Activated CD8-positive, alpha-beta memory T cell treated with anti-CD3 and anti-CD28 coated beads, Interleukin-2, amount 50 U/mL, for 4 hours (primary cell): ENCODE measurements at regions not wholly inside any gene's neighbourhood (a gene's known extent, or its start where the extent isn't known, plus 50 kb on each side); places are given as distances from the start of the nearest gene placed in this dataset.

ENCODE experiments used
- DNase-seq: peaks from one replicate; pipeline ENCODE4 v3.0.0-alpha.2; 2020

DNA sequence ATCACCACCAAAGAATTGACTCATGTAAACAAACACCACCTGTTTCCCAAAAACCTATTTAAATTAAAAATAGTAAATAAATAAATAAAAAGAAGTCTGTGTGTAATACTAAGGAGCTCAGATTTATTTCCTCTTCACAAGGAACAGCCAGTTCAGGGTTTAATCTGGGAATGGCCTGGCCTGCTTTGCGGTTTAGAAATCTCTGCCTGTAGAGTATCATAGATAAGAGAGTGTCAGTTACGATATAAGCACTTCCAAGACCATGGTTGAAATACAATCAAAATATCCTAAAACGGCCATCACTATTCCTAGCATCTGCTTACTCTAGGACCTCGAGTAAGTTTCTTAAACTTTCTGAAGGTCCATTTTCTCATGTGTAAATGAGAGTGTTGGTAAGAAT, 274.4 kb downstream of the PLPP3 start:
- DNase-seq: no peak

- no peak for DNase-seq
These were observed 275.6 kb downstream of the PLPP3 start for GRCh38 chr1:56303805-56304204.

DNA sequence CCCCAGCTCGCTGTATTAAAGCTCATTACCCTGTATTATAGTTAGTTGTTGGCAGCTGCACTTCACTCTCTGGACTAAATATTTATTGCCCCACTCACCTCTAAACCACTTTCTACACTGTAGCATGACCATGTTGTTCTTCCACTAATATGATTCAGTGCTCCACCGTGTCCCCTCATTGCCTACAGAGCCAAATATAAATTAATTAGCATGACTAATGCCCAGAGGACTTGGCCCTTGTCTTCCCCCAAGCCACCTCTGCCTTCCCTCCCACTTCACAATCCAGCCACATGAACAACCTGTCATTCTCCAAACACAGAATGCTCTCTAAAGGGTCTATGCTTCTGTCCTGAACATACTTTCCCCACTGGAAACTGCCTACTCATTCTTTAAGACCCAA, 276.5 kb downstream of the PLPP3 start:
- no peak for DNase-seq

DNA sequence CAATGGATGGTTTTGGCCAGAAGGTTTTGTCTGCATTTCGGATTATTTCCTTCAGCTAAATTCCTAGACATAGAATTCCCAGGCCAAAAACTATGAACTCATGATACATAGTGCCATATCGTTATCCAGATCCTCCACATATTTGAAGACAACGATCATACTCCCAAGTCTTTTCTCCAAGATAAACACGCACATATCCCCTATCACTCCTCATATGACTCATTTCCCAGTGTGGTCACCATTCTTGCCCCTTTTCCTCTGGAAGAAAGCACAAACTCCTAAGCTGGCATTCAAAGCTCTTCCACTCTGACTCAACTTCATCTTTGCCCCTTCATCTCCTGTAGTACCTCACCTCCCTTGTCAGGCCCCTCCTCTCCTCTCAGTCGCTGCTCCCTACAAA, 277.6 kb downstream of the PLPP3 start:
- no peak for DNase-seq

DNA sequence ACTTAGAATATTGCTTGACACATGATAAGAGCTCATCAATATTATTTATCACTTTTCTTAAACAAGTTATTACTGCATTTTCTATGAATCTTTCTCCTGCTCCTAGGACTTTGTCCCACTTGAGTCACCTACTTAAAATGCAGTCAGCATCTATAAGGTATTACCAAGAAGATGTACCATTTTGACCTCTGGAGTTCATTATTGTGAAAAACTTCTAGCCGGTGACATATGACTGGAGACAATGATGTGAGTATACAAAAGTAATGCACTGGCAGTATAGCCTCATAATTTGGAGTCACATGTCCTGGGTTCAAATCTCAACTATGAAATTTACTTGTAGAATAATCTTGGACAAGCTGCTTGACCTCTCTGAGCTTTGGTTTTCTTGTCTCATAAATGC, 278.5 kb downstream of the PLPP3 start:
- no peak for DNase-seq

DNA sequence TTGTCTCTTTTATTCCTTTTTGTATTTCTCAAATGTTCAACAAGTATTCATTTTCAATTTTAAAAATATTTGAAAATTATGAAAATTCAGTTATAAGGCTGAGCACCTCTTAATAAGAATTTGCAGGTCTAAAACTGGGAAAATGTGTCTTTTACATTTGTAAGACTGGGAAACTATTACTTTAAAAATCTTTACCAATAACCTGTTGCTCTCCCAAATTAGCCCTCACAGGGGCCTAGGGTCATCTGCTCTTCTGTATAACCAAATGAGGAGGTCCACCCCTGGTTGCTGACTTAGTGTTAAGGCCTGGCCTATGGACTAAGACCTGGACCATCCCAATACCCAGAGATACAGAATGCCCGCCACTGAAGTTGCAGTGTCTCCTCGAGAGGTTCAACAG, 280.5 kb downstream of the PLPP3 start:
- DNase-seq: no peak

- no peak for DNase-seq
These were observed 281.5 kb downstream of the PLPP3 start for GRCh38 chr1:56297904-56298303.

GRCh38 chr1:56297208-56297607, 282.2 kb downstream of the PLPP3 start:
- no peak for DNase-seq

DNA sequence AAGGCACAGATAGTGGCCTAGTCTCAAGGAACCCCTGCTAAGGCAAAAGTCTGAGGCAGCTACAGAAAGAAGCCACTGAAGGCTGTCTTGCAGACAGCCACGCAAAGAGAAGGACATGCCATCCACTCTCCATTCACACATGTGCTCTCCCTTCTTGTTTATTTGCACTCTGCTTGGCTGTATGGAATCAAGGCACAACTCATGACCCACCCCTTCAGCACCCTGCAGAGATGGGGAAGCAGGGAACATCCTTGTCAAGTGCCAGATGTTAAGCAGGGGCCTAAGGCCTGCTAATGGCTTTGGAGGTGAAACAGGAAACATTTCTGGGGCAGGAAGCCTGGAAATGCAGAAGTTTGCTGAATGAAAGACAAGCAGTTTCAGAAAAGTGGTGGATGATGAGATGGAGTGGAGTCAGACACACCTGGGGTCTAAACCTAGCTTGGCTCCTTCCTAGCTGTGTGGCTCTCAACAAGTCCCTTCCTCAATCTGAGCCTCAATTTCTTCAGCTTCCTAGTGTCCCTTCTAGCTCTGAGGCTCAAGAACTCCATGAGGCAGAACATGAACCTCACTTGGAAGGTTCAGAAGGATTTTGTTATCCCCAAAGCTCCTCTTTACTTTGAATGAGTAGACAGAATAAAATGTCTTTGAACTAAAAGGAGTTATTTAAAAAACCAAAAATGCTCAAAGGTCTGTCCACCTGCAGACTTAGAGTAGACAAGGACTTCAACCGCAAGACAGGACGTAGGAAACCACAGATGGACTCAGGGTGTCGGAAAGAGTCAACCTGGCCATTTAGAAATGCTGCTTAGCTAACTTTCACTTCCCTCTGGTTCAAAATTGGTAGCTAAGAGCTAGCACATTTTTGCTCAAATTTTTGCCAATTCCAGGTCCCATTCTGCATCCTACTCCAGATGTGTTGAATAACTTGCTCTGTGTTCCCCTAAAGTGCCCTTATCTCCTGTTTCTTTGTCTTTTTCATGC, 283.1 kb downstream of the PLPP3 start:
- no peak for DNase-seq

DNA sequence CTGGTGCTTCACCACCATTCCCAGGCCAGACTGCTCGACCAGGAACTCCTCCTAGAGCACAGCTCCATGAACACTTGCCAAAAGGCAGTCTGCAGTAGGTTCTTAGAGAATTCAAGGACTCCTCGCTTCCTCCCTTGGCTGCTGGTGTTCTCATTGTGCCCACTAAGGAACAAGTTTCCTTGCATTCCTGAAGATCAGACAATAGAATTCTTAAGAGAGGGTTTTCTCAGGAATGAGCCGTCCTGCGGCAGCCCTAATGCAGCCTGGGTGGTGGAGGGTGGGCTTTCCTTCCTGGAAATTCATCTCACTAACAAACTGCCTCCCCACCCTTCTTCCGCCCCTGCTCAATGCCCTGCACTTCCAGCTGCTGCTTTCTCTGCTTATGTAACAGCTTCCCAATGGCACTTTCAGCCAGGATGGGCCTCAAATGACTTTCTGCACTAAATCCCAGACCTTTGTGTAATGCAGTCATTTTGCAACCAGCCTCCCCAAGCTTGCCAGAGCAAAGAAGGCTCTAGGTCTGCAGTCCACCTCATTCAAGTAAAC, 287.9 kb downstream of the PLPP3 start:
- DNase-seq: no peak

DNA sequence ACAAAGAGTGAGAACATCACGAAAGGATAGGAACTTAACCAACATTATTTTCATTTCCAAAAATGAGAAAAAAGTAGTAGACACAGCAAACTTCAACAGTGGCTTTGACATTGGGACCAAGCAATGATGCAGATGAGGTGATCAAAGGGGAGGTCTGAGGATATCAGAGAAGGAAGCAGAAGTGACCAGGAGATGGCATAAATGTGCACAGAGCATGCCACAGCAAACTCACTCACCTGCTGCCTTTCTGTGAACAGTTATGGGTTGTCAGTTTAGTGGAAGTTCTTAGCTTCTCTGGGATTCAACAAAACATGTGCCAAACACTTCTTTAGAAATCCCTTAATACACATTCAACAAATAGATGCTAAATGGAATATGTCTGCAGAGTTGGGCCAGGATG, 290.1 kb downstream of the PLPP3 start:
- DNase-seq: no peak

DNA sequence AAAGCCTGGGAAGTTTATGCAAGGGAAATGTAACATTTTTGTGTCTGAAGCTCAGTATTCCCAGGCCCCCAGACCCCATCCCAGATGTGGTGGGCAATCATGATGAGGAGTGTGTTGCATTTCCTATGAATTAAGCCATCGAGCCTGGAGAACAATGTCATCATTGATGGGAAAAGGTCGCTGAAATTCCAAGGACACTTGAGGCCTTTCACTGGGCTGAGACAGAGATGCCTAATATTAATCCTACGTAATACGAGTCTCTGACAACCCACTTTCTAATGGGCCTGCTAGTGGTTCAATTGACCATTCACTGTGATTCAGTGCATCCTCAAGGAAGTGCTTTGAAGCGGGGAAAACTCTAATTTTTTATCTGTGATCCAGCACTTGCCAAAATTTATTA, 291.6 kb downstream of the PLPP3 start:
- DNase-seq: no peak

DNA sequence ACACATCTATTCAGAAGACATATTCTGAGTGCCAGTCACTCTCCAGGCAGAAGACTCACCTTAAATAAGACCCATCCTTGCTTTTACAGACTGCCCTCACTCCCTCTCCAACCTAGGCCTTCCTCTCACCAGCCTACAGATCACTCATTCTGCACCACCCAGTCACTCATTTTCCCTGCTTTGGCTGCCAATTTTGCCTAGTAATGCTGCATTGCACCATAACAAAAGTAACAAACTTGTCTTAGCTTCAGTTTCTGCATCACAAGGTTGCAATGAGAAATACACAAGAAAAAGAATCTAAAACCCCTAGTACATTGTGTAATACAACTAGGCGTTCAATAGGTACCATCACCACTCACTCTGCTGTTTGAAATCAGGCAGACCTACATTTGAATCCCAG, 292.4 kb downstream of the PLPP3 start:
- no peak for DNase-seq

- no peak for DNase-seq
These were observed 292.9 kb downstream of the PLPP3 start for GRCh38 chr1:56286506-56286905.

DNA sequence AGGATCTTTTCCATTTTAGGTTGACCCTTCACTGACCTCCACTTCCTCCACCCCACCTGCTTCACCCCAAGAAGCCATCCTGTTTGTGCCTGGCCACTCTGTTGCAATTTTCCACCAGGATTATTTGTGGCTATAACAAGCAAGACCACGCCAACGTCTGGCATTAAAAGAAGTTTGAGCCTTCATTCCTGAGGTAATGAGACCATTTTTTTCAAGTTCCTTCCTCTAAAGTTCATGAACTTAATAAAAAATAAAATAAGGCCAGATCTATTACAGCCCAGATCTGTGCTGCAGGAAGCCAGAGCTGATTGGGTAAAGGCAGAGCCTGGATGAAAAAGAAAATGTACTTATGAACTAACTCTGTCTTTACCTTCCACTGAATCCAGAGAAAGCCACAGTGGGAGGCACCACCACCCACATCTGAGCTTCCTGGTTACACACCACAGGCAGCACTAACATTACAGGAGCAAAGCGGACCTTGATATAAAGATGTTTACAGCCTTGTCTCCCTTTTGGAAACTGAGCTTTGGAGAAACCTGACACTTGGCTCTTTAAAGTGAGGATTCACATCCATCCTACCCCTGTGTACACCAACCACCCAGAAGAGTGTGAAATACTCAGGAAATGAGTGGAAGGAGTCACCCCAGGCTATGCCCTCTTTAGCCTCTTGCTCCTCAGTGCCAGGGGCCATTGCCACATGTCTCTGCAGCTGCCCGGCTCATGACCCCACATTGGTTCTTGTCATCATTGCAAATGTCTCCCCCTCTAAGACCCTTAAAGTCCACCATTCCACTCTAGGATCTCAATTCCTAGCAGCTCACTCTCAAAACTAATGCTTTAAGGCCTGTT, 293.6 kb downstream of the PLPP3 start:
- DNase-seq: no peak

GRCh38 chr1:56284928-56285327, 294.4 kb downstream of the PLPP3 start:
- no peak for DNase-seq

- DNase-seq: no peak
These were observed 301.3 kb downstream of the PLPP3 start for GRCh38 chr1:56278061-56278460.

DNA sequence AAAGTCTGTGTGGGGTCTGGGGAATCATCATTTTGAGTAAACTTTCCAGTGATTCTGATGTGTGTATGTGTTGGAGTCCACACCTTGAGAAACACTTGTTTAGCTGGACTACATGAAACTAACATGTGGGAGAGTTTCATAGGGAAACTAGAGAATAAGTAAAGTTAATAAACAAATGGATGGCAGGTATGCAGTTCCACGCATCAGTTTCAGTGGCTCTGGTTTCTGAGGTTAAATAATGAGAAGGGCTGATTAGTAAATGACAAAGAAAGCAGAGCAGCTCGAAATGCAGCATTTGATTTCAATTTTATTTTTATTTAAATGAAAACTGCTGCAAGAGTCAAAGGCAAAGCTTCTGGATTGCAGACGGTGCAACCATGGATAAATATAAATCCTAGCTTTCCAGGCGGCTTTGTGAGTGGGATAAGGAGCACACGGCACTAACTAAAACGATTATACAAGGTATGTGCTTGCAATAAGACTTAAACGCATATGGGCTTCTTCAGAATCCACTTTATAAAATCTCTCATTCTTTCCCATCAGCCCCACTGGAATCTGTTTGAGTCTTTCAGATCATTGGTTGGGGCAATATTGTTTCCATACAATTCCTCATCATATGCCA, 310.7 kb downstream of the PLPP3 start:
- DNase-seq: no peak

DNA sequence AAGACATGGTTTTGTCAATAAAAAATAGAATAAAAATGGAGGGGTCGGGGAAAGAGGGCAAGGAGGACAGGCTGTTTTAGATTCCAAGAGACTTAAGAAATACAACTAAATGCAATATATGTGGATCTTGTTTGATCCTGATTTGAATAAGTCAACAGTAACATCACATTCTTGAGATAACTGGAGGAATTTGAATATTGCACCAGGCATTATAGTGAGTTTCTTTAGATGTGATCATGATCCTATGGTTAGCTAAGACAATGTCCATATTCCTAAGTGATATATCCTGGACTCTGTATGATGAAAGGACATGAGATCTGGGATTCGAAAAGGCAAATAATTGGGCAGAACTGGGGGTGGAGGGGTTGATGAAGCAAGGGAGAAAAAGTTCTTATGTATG, 311.8 kb downstream of the PLPP3 start:
- DNase-seq: no peak

DNA sequence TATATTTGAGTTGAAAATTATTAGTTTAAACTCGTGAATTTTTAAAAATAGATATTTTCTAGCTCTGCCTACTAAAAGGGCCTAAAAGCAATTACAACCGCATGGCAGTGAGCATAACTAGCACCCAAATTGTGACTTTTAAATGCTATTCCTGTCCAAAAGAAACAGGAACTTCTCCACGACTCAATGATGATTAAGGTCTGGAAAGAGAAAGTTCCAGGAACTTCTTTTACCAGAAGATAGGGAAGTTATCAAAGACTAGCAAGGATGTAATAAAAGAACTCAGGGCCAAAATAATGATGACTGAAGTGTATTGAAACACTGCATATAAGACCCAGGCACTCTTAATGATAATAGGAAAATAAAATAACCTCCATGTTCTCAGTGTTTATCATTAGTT, 313.0 kb downstream of the PLPP3 start:
- no peak for DNase-seq

DNA sequence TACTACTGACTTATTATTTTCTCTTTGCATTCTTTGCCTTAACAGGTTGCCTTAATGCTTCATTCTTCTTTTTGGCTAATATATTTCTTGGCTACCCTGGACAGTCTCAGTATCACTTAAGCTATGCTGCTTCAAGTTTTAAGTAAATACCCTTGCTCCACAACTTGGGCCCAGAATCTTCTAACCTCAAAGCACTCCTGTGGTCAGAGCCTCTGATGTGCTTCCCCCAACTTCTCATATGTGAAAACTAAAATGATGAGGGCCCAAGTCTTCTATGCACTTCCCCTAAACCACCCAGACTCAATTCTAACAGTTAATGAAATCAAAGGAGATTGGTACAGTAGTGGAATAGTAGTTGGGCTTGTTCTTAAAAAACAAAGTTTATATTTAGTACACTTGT, 314.1 kb downstream of the PLPP3 start:
- no peak for DNase-seq

DNA sequence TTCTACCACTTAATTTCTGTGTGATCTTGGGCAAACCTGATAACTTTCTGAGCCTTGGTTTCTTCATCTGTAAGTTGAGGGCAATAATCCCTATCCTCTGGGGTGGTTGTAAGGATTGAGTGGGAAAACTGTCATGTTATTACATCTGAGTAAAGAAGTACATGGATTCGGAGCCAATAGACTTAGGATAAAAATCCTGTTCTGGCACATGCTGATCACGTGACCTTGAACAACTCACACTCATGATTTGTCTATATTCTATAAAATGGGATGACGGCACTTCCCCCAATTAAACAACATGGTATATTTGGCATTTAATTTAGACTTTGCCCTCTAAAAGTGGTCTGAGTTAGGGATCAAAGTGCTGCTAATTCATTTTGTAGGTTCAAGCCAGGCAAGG, 315.5 kb downstream of the PLPP3 start:
- no peak for DNase-seq

DNA sequence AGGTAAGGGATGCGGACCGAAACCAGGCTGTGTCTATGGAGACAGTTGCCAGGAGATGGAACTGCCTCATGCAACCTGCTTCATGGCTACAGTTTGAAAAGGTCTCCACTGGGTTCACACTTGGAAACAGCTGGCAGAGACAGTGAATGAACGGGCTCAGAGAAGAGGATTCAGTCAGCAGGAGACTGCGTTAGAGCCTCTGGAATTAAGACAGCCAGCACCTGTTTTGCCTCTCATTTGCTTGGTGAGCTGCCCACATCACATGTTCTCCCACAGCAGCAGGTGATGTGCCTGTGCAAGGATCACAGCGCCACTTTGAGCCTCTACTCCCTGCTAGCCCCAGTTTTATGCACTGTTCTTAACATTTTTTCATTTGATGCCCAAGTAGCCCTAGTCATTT, 321.0 kb downstream of the PLPP3 start:
- DNase-seq: no peak
